Heart right ventricle (tissue), 16 donors: ENCODE measurements at regions not wholly inside any gene's neighbourhood (a gene's known extent, or its start where the extent isn't known, plus 50 kb on each side); places are given as distances from the start of the nearest gene placed in this dataset.

Experiments used
- ATAC-seq, 8 donors: fragments of 200-7000 bp; cut with Tn5 transposase; one replicate each; pipeline ENCODE4 v1.9.1; 2020; ENCODE audit warnings: mild to moderate bottlenecking in 8 of 8, moderate library complexity in 8 of 8, moderate number of reproducible peaks in 1 of 8
- DNase-seq, 2 donors: peaks; one replicate each; pipeline ENCODE4 v3.0.0-alpha.2; 2020
- H3K27ac ChIP-seq, 10 donors: fragments of 200-600 bp; sonication (generic) in 2 of 10; one replicate each; pipeline versions ENCODE4 v1.5.0 to v1.8.0; 2020 to 2022; ENCODE audit warnings: mild to moderate bottlenecking in 3 of 10
- H3K27me3 ChIP-seq, 7 donors: fragments of 200-600 bp; one replicate each; pipeline ENCODE4 v1.8.0; 2021 to 2022; ENCODE audit warnings: mild to moderate bottlenecking in 2 of 7
- H3K36me3 ChIP-seq, 9 donors: fragments of 200-600 bp; sonication (generic) in 1 of 9; one replicate each; pipeline versions ENCODE4 v1.5.0 to v1.8.0; 2020 to 2022; ENCODE audit warnings: mild to moderate bottlenecking in 2 of 9
- H3K4me1 ChIP-seq, 9 donors: fragments of 200-600 bp; sonication (generic) in 1 of 9; one replicate each; pipeline versions ENCODE4 v1.5.0 to v1.8.0; 2020 to 2022; ENCODE audit warnings: mild to moderate bottlenecking in 4 of 9
- H3K4me3 ChIP-seq, 10 donors: fragments of 200-600 bp; sonication (generic) in 2 of 10; one replicate each; pipeline versions ENCODE4 v1.5.0 to v1.8.0; 2020 to 2022; ENCODE audit warnings: mild to moderate bottlenecking in 7 of 10, moderate library complexity in 2 of 10
- H3K9me3 ChIP-seq, 11 donors: fragments of 200-600 bp in 10 of 11; sonication (generic) in 2 of 11; one replicate each; pipeline versions ENCODE4 v1.5.0 to v1.8.0; 2013 to 2022; ENCODE audit warnings: mild to moderate bottlenecking in 2 of 11, control low read depth in 1 of 11, moderate library complexity in 1 of 11
- WGBS, 2 donors: extraction: QIAGEN DNeasy Blood & Tissue Kit; methylation state at CpG; one replicate each; pipeline ENCODE4 v1.1.7; 2013; ENCODE audit warnings: inconsistent platforms in 1 of 2; 5-methylcytosine and 5-hydroxymethylcytosine counted together
- intact Hi-C, 10 donors: fragments of 100-400 bp; cut with DNase I; formaldehyde crosslinking; loops; one replicate each; pipeline versions ENCODE4 v1.11.1 to v1.14.2; 2022
- TF ChIP-seq, protein P1 (sequence below), 9 donors: fragments of 200-600 bp; sonication (generic) in 2 of 9; IDR thresholded peaks; one replicate each; pipeline versions ENCODE4 v1.5.0 to v1.8.0; 2021 to 2022; ENCODE audit warnings: antibody characterized with exemption in 9 of 9, mild to moderate bottlenecking in 5 of 9, moderate library complexity in 1 of 9
- donor health status: Arrhythmogenic right ventricular cardiomyopathy.
- donor health status: ischemic (EF 13 %, LVEDD 7.1; RV severe dilation, severe dysfunction).
- donor health status: healthy with polysubstance abuse.
- donor health status: DM: no; HTN: yes; CAD: no.
- donor health status: DM: no; HTN: no; CAD: no.
- donor health status: ischemic (EF 25% LVEDD 6.9; RV normal size, moderate dysfunction).
- donor health status: ischemic (EF 25% LVEDD 5.7; RV mildly dilated, moderate dysfunction).
- donor health status: healthy.
- donor health status: DM: yes; HTN: yes; CAD: no.
- donor health status: Ischemic cardiomyopathy.
- donor health status: ischemic (EF 35%, LVEDD 5.7; RV mildly dilated, moderate dysfunction).
- donor health status: nonischemic (EF 11% LVEDD 7.7; RV severe dilation, severe dysfunction).
- donor health status: DM: yes; HTN: yes; CAD: no.
- donor health status: PGD.
- donor health status: ischemic (EF 29% LVEDD 5.4; RV normal size, mild dysfunction).
- donor health status: nonischemic (EF 23%, LVEDD 6.1; RV moderate dilation, normal function).

GRCh38 chr14:41201696-41202095, 405.0 kb upstream of the LRFN5 start:
- no peaks in the 10 kb centered on the region for H3K27me3 ChIP-seq
- H3K36me3 ChIP-seq: no peaks in the 10 kb centered on the region
- DNase-seq: no peak
- ATAC-seq: no peak
- TF ChIP-seq, protein P1, sequence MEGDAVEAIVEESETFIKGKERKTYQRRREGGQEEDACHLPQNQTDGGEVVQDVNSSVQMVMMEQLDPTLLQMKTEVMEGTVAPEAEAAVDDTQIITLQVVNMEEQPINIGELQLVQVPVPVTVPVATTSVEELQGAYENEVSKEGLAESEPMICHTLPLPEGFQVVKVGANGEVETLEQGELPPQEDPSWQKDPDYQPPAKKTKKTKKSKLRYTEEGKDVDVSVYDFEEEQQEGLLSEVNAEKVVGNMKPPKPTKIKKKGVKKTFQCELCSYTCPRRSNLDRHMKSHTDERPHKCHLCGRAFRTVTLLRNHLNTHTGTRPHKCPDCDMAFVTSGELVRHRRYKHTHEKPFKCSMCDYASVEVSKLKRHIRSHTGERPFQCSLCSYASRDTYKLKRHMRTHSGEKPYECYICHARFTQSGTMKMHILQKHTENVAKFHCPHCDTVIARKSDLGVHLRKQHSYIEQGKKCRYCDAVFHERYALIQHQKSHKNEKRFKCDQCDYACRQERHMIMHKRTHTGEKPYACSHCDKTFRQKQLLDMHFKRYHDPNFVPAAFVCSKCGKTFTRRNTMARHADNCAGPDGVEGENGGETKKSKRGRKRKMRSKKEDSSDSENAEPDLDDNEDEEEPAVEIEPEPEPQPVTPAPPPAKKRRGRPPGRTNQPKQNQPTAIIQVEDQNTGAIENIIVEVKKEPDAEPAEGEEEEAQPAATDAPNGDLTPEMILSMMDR (IDR thresholded peaks at IDR 0.05): no peak
- H3K4me1 ChIP-seq: no peaks in the 10 kb centered on the region
- intact Hi-C loops: loop anchor here in 2 of 10 donors (2.0 to 5.0 kb wide), 2 partner anchors 63 to 64 kb away; no protein-coding TSS in a partner anchor
- H3K9me3 ChIP-seq: peaks cover 0 to 10% (median 0%) of the 10 kb centered on the region in 11 donors
- WGBS, 2 donors: 26 to 35% methylated on average over 3 of the region's 3 CpGs
- H3K4me3 ChIP-seq: no peak overlapping the region
- H3K27ac ChIP-seq: no peak overlapping the region

GRCh38 chr14:41187868-41188267, 418.8 kb upstream of the LRFN5 start:
- Histone ChIP-seq H3K27ac (no peak overlapping the region), H3K4me3 (no peak overlapping the region), H3K9me3 (peaks cover 0 to 9% (median 0%) of the 10 kb centered on the region in 11 donors), H3K36me3 (no peaks in the 10 kb centered on the region), H3K4me1 (no peaks in the 10 kb centered on the region), H3K27me3 (no peaks in the 10 kb centered on the region)
- ATAC-seq (no peak), DNase-seq (no peak)
- intact Hi-C loops: no loop called here
- WGBS, 2 donors: 29 to 32% methylated on average over 3 of the region's 3 CpGs
- TF ChIP-seq, protein P1 (IDR thresholded peaks at IDR 0.05): no peak

GRCh38 chr14:41171045-41171444, 435.6 kb upstream of the LRFN5 start:
- H3K36me3 ChIP-seq: no peaks in the 10 kb centered on the region

GRCh38 chr14:41167040-41167439, 439.6 kb upstream of the LRFN5 start:
- Histone ChIP-seq H3K4me1 (no peaks in the 10 kb centered on the region), H3K9me3 (peaks cover 0 to 8% (median 0%) of the 10 kb centered on the region in 11 donors), H3K27ac (no peak overlapping the region), H3K36me3 (no peaks in the 10 kb centered on the region), H3K4me3 (no peak overlapping the region), H3K27me3 (no peaks in the 10 kb centered on the region)
- ATAC-seq (no peak), DNase-seq (no peak)
- 84 to 89% methylated on average over 4 of the region's 4 CpGs for WGBS, 2 donors
- intact Hi-C loops: no loop called here
- TF ChIP-seq, protein P1 (IDR thresholded peaks at IDR 0.05): no peak

More at GRCh38 chr14:41171045-41171444, 435.6 kb upstream of the LRFN5 start:
- ATAC-seq (no peak), DNase-seq (no peak)
- TF ChIP-seq, protein P1 (IDR thresholded peaks at IDR 0.05): no peak
- Histone ChIP-seq H3K9me3 (peaks cover 0 to 5% (median 0%) of the 10 kb centered on the region in 11 donors), H3K4me1 (no peaks in the 10 kb centered on the region), H3K27me3 (no peaks in the 10 kb centered on the region), H3K4me3 (no peak overlapping the region), H3K27ac (no peak overlapping the region)
- 57 to 68% methylated on average over 3 of the region's 3 CpGs for WGBS, 2 donors
- intact Hi-C loops: no loop called here
